Kidney capillary endothelial cell (primary cell): ENCODE measurements at regions not wholly inside any gene's neighbourhood (a gene's known extent, or its start where the extent isn't known, plus 50 kb on each side); places are given as distances from the start of the nearest gene placed in this dataset.
"Not testable (repeated sequence)": the region's sequence is repeated elsewhere in the genome, so short reads cannot be mapped to it uniquely, and the experiment has no call there.

Experiments used
- DNase-seq: peaks from one replicate; pipeline ENCODE4 v3.0.0-alpha.2; 2018; ENCODE audit warnings: low spot score

DNA sequence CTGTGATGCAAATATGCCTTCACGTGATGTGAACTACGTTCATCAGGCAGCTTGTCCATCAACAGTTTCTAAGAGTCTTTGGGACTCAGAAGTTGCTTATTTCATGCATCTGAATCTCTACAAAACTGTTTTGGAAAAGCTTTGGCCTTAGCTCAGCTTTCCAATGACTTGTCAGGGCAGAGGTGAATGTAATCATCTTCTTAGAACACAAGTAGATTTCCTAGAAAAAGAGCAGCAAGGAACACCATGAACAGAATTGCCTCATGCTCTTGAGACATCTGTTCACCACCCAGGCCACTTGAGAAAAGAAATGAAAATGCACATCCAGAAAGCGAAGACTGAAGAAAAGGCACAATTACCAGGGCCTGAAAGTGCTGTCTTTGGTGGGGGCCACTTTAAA lies 105.8 kb upstream of the PDHA1 start:
- DNase-seq: no peak

DNA sequence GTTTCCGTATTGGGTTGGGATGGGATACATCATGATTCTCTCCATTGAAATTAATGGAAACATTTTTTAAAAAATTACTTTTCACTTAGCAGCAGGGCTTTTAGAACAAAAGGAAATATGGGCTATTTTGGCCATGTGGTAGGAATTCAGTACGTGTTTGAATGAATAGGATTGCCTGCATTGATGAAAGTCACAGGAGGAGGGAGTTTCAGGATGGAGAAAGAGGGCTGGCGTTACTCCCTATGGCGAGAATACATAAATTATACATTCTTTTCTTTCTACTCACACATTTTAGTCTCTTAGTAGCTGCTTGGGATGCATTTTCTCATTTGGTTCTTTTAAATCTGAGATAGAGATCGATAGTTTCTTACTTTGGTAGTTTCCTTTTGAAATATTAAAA lies 100.3 kb upstream of the PDHA1 start:
- DNase-seq: no peak

DNA sequence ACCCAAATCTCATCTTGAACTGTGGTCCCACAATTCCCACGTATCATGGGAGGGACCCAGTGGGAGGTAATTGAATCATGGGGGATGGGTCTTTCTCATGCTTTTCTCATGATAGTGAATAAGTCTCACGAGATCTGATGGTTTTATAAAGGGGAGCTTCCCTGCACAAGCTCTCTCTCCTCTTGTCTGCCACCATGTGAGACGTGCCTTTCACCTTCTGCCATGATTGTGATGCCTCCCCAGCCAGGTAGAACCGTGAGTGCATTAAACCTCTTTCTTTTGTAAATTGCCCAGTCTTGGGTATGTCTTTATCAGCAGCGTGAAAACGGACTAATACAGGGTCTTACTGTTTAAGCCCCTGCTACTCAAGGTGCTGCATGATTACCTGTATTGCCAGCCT lies 98.8 kb upstream of the PDHA1 start:
- not testable (repeated sequence) for DNase-seq

DNA sequence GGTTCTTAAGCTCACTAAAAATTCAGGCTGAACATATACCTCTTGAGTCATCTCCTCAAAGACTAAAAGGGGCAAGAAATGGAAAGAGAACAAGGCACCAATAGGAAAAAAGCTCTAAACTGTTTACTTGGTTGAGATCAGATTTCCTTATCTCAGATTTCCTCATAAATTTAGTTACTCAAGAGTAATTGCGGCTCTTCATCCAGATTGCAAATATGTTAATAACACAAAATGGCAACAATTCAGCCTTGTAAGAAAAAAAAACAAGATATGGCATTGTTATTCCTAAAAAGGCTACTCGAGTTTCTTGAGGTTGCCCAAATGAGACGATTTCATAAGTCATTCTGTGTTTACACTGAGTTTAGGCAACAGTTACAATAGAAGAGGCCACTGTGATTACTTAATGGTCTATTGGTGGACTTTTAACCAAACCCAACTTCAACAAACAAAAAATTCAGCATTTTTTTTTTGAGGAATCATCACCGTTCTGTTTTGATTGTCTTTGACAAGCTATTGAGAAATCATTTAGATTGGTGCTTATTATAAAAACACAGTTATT lies 97.9 kb upstream of the PDHA1 start:
- no peak for DNase-seq

DNA sequence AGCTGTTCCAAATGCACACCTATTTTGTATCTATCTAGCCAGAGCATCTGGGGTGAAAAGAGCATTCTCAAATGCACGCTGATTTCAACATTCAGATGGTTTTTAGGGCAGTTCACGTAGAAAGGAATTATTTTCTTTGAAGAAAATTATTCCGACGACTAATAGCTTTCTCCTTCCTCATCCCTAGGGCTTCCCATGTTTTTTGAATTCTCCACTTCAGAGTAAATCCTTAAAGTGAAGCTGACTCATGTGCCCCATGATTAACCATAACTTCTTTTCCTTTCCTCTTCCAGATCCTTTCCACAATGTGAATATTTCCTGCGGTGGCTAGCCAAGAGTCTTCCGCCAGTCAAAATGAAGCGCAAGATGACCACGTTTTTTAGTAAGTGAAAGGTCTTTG lies 86.7 kb upstream of the PDHA1 start:
- no peak for DNase-seq

DNA sequence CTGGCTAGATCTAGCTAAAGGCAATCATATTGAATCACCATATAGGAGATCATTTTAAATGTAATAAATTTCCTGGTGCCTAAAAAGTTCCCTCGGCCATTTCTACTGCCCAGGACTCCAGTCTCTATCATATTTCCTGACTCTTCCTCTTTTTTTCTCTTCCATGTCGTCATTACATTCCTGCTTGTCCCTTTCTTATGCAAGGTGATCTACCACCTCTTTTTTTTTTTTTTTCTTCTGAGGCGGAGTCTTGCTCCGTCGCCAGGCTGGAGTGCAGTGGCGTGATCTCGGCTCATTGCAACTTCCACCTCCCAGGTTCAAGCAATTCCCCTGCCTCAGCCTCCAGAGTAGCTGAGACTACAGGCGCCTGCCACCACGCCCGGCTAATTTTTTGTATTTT lies 82.7 kb upstream of the PDHA1 start:
- not testable (repeated sequence) for DNase-seq

DNA sequence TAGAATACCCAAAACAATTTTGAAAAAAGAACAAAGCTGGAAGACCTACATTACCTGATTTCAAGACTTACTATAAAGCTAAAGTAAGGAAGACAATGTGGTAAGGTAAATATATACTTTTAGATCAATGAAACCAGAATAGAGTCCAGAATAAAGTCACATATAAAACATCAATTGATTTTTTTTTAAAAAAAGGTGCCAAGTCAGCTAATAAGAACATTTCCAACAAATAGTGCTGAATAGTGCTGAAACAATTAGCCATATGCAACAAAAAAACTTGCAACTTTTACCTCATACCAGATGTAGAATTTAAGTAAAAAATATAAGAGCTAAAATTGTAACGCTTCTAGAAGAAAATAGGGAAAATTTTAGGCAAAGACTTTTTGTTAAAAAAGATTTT lies 73.0 kb upstream of the PDHA1 start:
- no peak for DNase-seq

DNA sequence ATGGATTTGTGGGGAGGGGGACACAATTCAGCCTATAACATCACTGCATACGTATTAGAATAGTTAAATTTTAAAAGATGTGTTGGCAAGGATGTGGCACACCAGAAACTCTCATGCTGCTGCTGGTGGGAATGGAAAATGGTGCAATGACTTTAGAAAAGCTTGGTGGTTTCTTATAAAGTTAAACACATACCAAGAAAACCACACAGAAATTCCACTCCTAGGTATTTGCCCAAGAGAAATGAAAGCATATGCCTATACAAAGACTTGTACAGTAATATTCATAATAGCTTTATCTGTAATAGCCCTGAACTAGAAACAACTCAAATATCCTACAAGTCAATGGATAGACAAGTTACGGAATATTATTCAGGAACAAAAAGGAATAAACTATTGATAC lies 71.3 kb upstream of the PDHA1 start:
- DNase-seq: no peak

DNA sequence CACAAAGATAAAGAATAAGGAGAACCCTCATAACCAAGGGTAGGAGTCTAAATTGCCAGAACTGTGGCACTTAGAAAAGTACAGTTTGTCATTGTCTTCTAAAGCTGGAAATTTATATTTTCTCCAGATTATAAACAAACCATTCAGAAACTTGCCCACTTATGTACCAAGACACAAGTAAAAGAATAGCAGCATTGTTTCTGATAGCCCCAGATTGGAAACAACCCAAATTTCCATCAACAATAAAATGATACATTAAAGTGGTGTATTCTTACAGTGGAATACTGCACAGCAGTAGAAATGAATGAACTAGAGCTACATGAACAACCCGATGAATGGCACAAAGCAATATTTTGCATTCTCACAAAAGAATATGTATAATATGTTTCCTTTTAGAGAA lies 63.1 kb upstream of the PDHA1 start:
- no peak for DNase-seq

DNA sequence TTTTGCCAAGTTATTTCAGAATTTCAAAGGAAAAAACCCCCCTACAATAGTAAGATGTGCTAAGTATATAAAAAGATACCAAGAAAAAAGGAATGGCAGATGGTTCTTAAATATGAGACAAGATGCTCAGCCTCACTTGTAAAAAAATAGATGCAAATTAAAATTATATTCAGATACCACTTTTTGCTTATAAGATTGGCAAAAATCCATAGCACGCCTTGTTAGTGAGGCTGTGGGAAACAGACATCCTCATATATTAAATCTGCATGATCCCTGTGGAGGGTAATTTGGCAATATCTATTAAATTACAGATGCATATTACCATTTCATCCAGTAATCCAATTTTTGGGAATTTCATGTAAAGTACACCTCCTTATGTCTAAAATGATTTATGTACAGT lies 62.5 kb upstream of the PDHA1 start:
- DNase-seq: no peak

DNA sequence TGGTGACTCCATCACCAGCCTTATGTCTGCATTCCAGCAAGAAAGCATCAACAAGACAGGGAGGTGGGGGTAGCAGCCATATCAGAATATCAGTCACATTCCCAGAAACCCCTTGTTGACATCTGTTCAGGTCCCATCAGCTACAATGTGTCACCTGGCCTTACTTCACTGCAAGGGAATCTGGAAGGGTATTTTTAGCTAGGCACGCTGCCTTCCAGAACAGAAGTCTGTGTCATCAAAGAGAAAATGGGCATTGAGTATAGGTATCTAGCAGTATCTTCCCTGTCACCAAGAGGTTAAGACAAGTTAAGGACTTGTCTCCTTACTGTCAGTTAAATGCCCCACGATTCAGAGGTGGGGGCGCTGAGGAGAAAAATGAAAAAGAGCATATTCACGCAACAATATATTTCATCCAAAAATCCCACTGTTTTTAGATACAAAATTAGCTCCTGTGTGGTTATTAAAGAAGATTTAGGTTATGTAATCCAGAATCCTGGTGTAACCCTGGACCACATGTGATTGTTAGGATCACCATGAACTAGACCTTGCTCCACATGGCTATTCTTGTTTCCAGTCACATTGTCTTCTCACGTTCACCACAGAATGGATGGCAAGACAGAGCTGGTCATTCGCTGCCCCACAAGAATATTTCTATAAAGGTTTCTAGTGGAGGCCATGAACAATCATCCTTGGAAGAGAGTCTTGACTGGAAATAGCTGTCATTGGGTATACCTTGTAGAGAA lies 60.0 kb upstream of the PDHA1 start:
- no peak for DNase-seq

DNA sequence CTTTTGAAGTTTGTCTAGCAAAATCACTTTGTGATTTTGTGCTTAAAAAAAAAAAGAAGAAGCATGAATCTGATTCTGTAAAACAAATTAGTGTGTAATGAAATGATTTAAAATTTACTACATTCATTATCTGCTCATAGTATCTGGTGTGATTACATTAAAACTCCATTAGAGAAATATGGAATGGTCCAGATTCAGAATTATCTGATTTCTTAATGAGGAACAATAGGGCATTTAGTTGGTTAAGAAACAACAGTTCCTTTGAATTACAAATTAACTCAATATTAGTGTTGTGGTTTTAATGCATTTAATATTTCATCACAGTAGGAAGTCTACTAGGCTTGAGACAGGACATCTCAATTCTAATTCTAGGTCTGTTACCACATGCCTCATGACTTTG lies 57.9 kb upstream of the PDHA1 start:
- DNase-seq: no peak

DNA sequence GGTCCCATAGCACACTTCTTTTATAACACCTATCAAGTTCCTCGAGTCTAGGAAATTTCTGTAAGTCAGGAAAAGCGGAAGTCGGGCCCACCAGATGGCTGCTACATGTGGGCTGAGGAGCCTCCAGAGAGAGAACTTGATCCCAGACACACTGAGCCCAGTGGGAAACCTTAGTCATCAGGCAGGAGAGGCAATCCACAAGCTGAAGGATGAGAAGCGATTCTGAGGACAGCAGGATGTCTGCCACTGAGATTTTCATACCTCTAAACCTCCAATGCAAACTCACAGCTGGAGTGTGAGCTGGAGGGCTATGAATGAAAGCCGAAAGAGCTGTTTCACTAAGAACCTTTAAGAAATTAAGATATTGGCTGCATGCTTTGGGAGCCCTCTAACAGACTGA lies 52.6 kb upstream of the PDHA1 start:
- no peak for DNase-seq

DNA sequence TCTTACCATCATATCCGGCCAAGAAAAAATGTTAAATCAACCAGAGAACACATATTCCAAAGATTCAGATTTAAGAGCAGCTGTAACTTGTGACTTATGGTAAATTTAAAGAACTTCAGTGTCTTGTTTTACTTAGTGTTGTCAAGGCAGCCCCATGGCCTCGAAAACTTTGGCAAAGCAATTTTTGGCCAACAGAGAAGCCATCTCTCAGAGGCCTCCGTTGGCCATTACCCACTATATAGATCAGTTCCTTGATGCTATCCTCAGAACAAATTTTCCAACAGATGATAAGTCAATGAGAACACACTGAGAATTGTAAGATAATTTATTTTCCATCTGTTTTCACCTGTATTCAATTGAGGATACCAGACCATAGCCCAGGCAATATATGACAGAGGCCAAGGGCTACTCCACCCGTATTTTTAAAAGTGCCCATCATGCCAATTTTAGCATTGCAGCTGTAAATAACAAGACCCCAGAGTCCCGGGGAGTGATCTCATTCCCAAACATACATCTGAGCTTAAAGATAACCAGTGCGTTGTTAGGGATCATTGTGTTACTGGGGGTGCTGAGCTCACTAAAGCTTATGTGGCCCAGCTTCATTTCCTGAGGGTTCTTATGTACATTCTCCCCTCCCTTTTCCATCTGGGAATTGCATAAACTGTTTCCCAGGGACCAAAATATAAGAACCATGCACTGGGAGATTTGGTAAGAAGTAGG lies 50.0 kb upstream of the PDHA1 start:
- no peak for DNase-seq
